Caco-2 (cell line): ENCODE measurements at regions not wholly inside any gene's neighbourhood (a gene's known extent, or its start where the extent isn't known, plus 50 kb on each side); places are given as distances from the start of the nearest gene placed in this dataset.

ENCODE experiments used
- BruUV-seq: library from RNA; stranded (reverse); fragments of 400-500 nt; replicated peaks from 2 replicates; lab custom pipeline; 2021; lab: Mats Ljungman, UMichigan
- CTCF ChIA-PET: fragments of 300-600 bp; sonication (Branson Sonifier 250); formaldehyde crosslinking; loops from one replicate; lab custom pipeline; 2022; ENCODE audit warnings: antibody characterized with exemption; lab: Charles Lee
- POLR2A ChIA-PET: fragments of 300-600 bp; sonication (Branson Sonifier 250); formaldehyde crosslinking; loops from one replicate; lab custom pipeline; 2022; ENCODE audit warnings: antibody characterized with exemption; lab: Charles Lee
- DNase-seq, 2 experiments: peaks; one replicate each; pipeline versions ENCODE4 v3.0.0 to v3.0.0-alpha.2; 2020 to 2022
- H3K27me3 ChIP-seq: replicated peaks from 2 replicates; pipeline ENCODE4 v1.6.0; 2011; ENCODE audit warnings: low read length; ENCODE audit not compliant: control insufficient read depth, insufficient read depth
- H3K36me3 ChIP-seq: 2 replicates; pipeline ENCODE4 v1.5.1; 2011; ENCODE audit warnings: low read length; ENCODE audit not compliant: control insufficient read depth, insufficient read depth
- H3K4me1 ChIP-seq: fragments of 250-450 bp; sonication (Bioruptor Pico); 2 replicates; pipeline ENCODE4 v1.5.1; 2020; ENCODE audit warnings: mild to moderate bottlenecking
- H3K4me3 ChIP-seq: 2 replicates; pipeline ENCODE4 v1.5.1; 2011; ENCODE audit warnings: low read depth, mild to moderate bottlenecking, control low read depth, low read length
- H3K9me3 ChIP-seq: fragments of 250-450 bp; sonication (Bioruptor Pico); 2 replicates; pipeline ENCODE4 v1.5.1; 2020; ENCODE audit warnings: mild to moderate bottlenecking, moderate library complexity
- H3K27ac Mint-ChIP-seq: one replicate; pipeline ENCODE4 v1.8.0; 2022; ENCODE audit warnings: mixed read lengths; ENCODE audit not compliant: unreplicated experiment
- H3K27me3 Mint-ChIP-seq: one replicate; pipeline ENCODE4 v1.8.0; 2022; ENCODE audit warnings: mixed read lengths; ENCODE audit not compliant: insufficient read depth, unreplicated experiment
- H3K36me3 Mint-ChIP-seq: one replicate; pipeline ENCODE4 v1.8.0; 2022; ENCODE audit warnings: mild to moderate bottlenecking, mixed read lengths; ENCODE audit not compliant: insufficient read depth, unreplicated experiment
- H3K4me1 Mint-ChIP-seq: one replicate; pipeline ENCODE4 v1.8.0; 2022; ENCODE audit warnings: low read depth, mixed read lengths; ENCODE audit not compliant: unreplicated experiment
- H3K4me3 Mint-ChIP-seq: one replicate; pipeline ENCODE4 v1.8.0; 2022; ENCODE audit warnings: mild to moderate bottlenecking, moderate library complexity, mixed read lengths; ENCODE audit not compliant: unreplicated experiment
- H3K9me3 Mint-ChIP-seq: one replicate; pipeline ENCODE4 v1.8.0; 2022; ENCODE audit warnings: mixed read lengths; ENCODE audit not compliant: unreplicated experiment
- CTCF ChIP-seq, 2 experiments: fragments of 200-600 bp in 1 of 2; IDR thresholded peaks; 1 replicate in 1 of 2; 2 replicates in 1 of 2; pipeline versions ENCODE4 v1.5.1 to v1.8.0; 2011 to 2022; ENCODE audit warnings: antibody characterized with exemption in 1 of 2, control low read depth in 1 of 2, inconsistent platforms in 1 of 2, low read depth in 1 of 2, low read length in 1 of 2, mild to moderate bottlenecking in 1 of 2, moderate library complexity in 1 of 2; ENCODE audit not compliant: insufficient read depth in 1 of 2, severe bottlenecking in 1 of 2, unreplicated experiment in 1 of 2
- intact Hi-C: fragments of 100-400 bp; cut with micrococcal nuclease; formaldehyde crosslinking; loops from one replicate; pipeline ENCODE4 v1.10.0; 2022; ENCODE audit not compliant: unreplicated experiment

GRCh38 chr4:123166023-123166422, 230.6 kb upstream of the SPRY1 start:
- no TSS peak for BruUV-seq
- ChIA-PET POLR2A (no interaction called here), CTCF (no interaction called here)
- Mint-ChIP-seq H3K4me1 (no peaks in the 10 kb centered on the region), H3K27ac (no peak overlapping the region), H3K36me3 (no peaks in the 10 kb centered on the region), H3K9me3 (no peaks in the 10 kb centered on the region), H3K4me3 (no peak overlapping the region), H3K27me3 (no peaks in the 10 kb centered on the region)
- Histone ChIP-seq H3K36me3 (no peaks in the 10 kb centered on the region), H3K27me3 (no peaks in the 10 kb centered on the region), H3K4me3 (no peak overlapping the region), H3K4me1 (no peaks in the 10 kb centered on the region), H3K9me3 (no peaks in the 10 kb centered on the region)
- TF ChIP-seq CTCF (IDR thresholded peaks at IDR 0.05; ENCODE audit: insufficient read depth in 1 of 2, low read depth in 1 of 2, low read length in 1 of 2, severe bottlenecking in 1 of 2, unreplicated experiment in 1 of 2): no peak
- DNase-seq: no peak
- intact Hi-C loops: no loop called here

DNA sequence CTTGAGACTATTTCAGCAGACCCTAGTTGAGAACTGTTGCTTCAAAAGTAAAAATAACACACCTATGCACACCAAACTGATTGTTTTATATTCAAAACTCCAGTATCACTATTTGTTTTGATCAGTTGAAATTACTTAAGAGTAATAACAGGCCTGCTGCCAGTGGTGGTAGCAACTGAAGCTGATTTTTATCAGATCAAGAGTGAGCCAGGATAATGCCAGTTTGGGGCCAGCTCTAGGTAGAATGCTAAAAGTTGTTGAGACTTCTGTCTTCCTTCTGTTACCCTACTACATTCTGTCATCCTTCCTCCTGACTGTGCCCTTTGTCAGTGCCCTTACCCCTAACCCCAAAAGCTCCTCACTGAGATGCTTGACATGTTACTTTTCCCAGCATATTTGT, 228.7 kb upstream of the SPRY1 start:
- no peak for TF ChIP-seq CTCF (IDR thresholded peaks at IDR 0.05; ENCODE audit: insufficient read depth in 1 of 2, low read depth in 1 of 2, low read length in 1 of 2, severe bottlenecking in 1 of 2, unreplicated experiment in 1 of 2)
- intact Hi-C loops: no loop called here
- Mint-ChIP-seq H3K4me1 (no peaks in the 10 kb centered on the region), H3K27ac (no peak overlapping the region), H3K9me3 (no peaks in the 10 kb centered on the region), H3K36me3 (no peaks in the 10 kb centered on the region), H3K4me3 (no peak overlapping the region), H3K27me3 (no peaks in the 10 kb centered on the region)
- CTCF ChIA-PET: no interaction called here
- POLR2A ChIA-PET: no interaction called here
- Histone ChIP-seq H3K36me3 (no peaks in the 10 kb centered on the region), H3K4me3 (no peak overlapping the region), H3K27me3 (no peaks in the 10 kb centered on the region), H3K4me1 (no peaks in the 10 kb centered on the region), H3K9me3 (no peaks in the 10 kb centered on the region)
- no peak for DNase-seq
- no TSS peak for BruUV-seq

GRCh38 chr4:123168812-123169211, 227.8 kb upstream of the SPRY1 start:
- H3K36me3 Mint-ChIP-seq: no peaks in the 10 kb centered on the region
- H3K4me1 Mint-ChIP-seq: no peaks in the 10 kb centered on the region
- TF ChIP-seq CTCF (IDR thresholded peaks at IDR 0.05; ENCODE audit: insufficient read depth in 1 of 2, low read depth in 1 of 2, low read length in 1 of 2, severe bottlenecking in 1 of 2, unreplicated experiment in 1 of 2): no peak
- no peaks in the 10 kb centered on the region for H3K27me3 ChIP-seq
- no peak for DNase-seq
- ChIA-PET POLR2A (no interaction called here), CTCF (no interaction called here)
- no peaks in the 10 kb centered on the region for H3K9me3 Mint-ChIP-seq
- BruUV-seq: no TSS peak
- no peak overlapping the region for H3K27ac Mint-ChIP-seq
- no peaks in the 10 kb centered on the region for H3K4me1 ChIP-seq
- H3K36me3 ChIP-seq: no peaks in the 10 kb centered on the region
- intact Hi-C loops: no loop called here
- H3K4me3 Mint-ChIP-seq: no peak overlapping the region
- H3K27me3 Mint-ChIP-seq: no peaks in the 10 kb centered on the region
- H3K4me3 ChIP-seq: no peak overlapping the region
- no peaks in the 10 kb centered on the region for H3K9me3 ChIP-seq
